GM12892 (cell line): ENCODE measurements at regions not wholly inside any gene's neighbourhood (a gene's known extent, or its start where the extent isn't known, plus 50 kb on each side); places are given as distances from the start of the nearest gene placed in this dataset.

Source experiments
- POLR2A ChIP-seq: IDR thresholded peaks from 2 replicates; pipeline ENCODE4 v1.6.1; 2011; ENCODE audit warnings: low read depth, low read length, control low read depth
- POLR2AphosphoS5 ChIP-seq: IDR thresholded peaks from 2 replicates; pipeline ENCODE4 v1.6.1; 2011; ENCODE audit warnings: low read depth, low read length, control low read depth

GRCh38 chr1:17893891-17894631 lies 138.9 kb downstream of the ACTL8 start:
- no peak for TF ChIP-seq POLR2AphosphoS5
- no peak for TF ChIP-seq POLR2A
